ENCODE measurements at regions not wholly inside any gene's neighbourhood (a gene's known extent, or its start where the extent isn't known, plus 50 kb on each side); places are given as distances from the start of the nearest gene placed in this dataset.

DNA sequence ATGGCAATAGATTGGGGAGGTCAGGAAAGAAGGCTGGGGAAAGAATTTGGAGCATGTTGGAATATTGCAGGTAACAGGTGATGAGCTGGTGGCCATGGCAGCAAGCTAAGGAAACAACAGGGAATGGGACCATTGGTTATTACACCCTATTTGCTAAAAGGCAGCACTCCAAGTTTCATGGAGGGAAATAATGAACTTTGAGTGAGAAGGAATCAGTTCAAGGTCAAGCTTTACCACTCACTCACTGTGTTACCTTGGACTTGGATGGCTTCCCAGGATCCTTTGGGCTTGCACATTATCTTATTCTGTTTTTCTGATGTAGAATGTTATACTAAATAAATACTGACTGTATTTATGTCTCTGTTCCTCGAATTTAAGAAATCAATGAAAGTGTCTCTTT is 792.8 kb upstream of the CDH8 start:
- TF ChIP-seq, protein P1, sequence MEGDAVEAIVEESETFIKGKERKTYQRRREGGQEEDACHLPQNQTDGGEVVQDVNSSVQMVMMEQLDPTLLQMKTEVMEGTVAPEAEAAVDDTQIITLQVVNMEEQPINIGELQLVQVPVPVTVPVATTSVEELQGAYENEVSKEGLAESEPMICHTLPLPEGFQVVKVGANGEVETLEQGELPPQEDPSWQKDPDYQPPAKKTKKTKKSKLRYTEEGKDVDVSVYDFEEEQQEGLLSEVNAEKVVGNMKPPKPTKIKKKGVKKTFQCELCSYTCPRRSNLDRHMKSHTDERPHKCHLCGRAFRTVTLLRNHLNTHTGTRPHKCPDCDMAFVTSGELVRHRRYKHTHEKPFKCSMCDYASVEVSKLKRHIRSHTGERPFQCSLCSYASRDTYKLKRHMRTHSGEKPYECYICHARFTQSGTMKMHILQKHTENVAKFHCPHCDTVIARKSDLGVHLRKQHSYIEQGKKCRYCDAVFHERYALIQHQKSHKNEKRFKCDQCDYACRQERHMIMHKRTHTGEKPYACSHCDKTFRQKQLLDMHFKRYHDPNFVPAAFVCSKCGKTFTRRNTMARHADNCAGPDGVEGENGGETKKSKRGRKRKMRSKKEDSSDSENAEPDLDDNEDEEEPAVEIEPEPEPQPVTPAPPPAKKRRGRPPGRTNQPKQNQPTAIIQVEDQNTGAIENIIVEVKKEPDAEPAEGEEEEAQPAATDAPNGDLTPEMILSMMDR (IDR thresholded peaks at IDR 0.05; ENCODE audit: insufficient read depth, low read length) = no peak
- TF ChIP-seq POLR2AphosphoS5 (IDR thresholded peaks at IDR 0.05; ENCODE audit: low read depth) = no peak

Data from HL-60 (cell line).